ENCODE measurements at regions not wholly inside any gene's neighbourhood (a gene's known extent, or its start where the extent isn't known, plus 50 kb on each side); places are given as distances from the start of the nearest gene placed in this dataset.

DNA sequence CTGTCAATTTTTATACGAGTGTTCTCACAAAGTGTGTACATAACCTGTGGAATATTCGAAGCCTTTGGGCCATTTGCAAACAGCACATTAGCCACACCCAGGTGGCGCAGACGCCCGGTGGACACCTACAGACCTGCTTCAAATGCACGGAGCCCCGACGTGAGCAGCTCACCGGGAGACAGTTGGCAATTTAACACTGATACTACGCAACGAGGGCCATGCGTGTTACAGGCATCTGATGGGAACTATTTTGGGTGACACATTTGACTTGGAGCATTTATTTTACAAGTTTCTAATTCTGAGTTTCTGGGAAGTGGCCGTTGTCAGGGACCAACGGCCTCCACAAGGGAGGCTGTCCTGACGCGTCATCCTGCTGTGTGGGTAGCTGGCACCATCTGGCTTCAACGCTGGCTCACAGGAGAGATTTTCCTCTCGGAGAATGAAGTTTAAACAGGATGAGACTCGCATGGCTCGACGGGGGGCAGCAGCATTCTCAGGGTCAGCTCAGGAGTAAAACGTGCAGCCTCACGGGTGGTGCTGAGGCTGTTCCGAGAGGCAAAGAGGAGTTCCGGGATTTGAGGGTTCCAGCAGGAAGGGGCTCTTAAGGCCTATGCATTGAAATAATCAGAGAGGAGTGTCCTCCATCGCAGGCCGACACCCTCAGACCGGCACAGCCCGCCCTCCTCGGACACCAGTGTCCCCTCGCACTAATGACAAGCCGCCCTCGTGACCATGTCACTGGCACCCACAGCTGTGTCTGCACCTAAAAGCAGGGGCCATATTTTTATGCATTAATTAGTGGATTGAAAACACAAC lies 207.4 kb downstream of the DLL1 start:
- TF ChIP-seq, protein P1, sequence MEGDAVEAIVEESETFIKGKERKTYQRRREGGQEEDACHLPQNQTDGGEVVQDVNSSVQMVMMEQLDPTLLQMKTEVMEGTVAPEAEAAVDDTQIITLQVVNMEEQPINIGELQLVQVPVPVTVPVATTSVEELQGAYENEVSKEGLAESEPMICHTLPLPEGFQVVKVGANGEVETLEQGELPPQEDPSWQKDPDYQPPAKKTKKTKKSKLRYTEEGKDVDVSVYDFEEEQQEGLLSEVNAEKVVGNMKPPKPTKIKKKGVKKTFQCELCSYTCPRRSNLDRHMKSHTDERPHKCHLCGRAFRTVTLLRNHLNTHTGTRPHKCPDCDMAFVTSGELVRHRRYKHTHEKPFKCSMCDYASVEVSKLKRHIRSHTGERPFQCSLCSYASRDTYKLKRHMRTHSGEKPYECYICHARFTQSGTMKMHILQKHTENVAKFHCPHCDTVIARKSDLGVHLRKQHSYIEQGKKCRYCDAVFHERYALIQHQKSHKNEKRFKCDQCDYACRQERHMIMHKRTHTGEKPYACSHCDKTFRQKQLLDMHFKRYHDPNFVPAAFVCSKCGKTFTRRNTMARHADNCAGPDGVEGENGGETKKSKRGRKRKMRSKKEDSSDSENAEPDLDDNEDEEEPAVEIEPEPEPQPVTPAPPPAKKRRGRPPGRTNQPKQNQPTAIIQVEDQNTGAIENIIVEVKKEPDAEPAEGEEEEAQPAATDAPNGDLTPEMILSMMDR (IDR thresholded peaks at IDR 0.05; ENCODE audit: low read depth, low read length): no peak
- TF ChIP-seq MYC (IDR thresholded peaks at IDR 0.05; ENCODE audit: low read depth, low read length) (no peak), POLR2A (IDR thresholded peaks at IDR 0.05; ENCODE audit: extremely low read depth, insufficient read length) (no peak)
- TF ChIP-seq, protein P2, sequence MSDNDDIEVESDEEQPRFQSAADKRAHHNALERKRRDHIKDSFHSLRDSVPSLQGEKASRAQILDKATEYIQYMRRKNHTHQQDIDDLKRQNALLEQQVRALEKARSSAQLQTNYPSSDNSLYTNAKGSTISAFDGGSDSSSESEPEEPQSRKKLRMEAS (IDR thresholded peaks at IDR 0.05; ENCODE audit: low read depth, low read length): no peak
- no peak for DNase-seq (ENCODE audit: low read depth)
- no peak overlapping the region for H3K4me3 ChIP-seq (ENCODE audit: low read depth, low read length)

DNA sequence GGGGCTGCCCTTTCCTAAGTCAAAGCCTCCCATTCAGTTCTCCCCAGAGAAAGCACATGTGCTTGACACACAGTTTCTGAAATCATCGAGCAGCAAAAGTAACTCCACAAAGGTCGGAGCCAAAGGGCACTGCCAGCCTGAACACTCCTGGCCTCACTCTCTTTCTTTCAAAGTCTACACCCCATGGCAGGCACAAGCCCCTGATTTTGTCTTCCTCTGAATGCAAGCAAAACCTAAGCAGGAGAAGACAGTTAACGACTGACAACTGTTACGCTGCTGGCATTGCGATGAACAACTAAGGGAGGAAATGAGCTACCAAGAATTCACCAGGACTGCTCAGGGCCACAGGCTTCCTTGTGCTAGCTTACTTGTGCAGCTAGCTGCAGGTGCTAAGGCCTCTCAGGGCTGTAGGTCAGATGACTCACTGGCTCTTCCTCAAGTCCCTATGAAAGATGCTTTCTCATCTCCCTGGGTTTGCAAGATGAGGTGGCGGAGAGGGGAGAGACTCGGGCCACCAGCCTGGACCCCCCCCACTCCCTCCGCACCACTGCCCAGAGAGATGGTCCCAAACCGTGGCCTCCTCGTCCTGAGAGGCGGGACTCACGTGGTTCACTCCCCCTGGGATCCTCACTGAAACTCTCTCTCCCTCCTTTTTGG lies 208.2 kb downstream of the DLL1 start:
- TF ChIP-seq, protein P1 (IDR thresholded peaks at IDR 0.05; ENCODE audit: low read depth, low read length): no peak
- no peak for TF ChIP-seq POLR2A (IDR thresholded peaks at IDR 0.05; ENCODE audit: extremely low read depth, insufficient read length)
- TF ChIP-seq MYC (IDR thresholded peaks at IDR 0.05; ENCODE audit: low read depth, low read length): no peak
- TF ChIP-seq, protein P2 (IDR thresholded peaks at IDR 0.05; ENCODE audit: low read depth, low read length): no peak
- peak; percentile 95 for DNase-seq (ENCODE audit: low read depth)
- no peak overlapping the region for H3K4me3 ChIP-seq (ENCODE audit: low read depth, low read length)

DNA sequence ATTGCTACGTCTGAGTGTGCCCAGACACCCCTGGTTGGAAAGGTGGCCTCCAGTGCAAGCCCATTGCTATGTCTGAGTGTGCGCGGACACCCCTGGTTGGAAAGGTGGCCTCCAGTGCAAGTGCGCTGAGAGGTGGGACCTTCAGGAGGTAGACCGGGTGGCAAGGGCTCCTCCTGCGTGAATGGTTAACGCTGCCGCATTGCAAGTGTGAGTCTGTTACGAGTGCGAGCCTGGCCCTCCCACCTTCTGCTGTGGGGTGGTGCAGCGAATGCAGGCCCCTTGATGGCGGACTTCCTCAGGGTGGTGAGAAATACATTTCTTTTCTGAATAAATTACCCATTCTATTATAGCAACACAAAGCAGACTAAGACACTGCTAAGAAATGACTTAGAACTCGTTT lies 208.8 kb downstream of the DLL1 start:
- no peak for TF ChIP-seq MYC (IDR thresholded peaks at IDR 0.05; ENCODE audit: low read depth, low read length)
- no peak for TF ChIP-seq POLR2A (IDR thresholded peaks at IDR 0.05; ENCODE audit: extremely low read depth, insufficient read length)
- TF ChIP-seq, protein P2 (IDR thresholded peaks at IDR 0.05; ENCODE audit: low read depth, low read length): no peak
- TF ChIP-seq, protein P1 (IDR thresholded peaks at IDR 0.05; ENCODE audit: low read depth, low read length): no peak
- DNase-seq (ENCODE audit: low read depth): no peak
- H3K4me3 ChIP-seq (ENCODE audit: low read depth, low read length): no peak overlapping the region

DNA sequence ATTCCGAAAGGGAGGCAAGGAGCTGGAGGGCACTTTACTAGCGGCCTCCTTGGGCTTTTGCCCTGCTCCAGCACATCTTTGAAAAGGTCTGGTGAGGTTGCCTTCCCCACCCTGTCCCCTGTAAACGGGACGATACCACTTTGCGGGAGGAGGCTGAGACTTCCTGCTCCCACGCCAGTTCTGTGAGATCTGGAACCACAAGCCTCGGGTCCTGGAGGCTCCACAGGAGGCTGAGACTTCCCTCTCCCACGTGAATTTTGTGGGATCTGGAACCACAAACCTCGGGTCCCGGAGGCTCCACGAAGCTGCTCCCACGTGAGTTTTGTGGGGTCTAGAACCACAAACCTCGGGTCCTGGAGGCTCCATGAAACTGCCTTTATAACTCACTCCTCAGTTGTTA lies 209.3 kb downstream of the DLL1 start:
- peak; percentile 46 for DNase-seq (ENCODE audit: low read depth)
- TF ChIP-seq, protein P2 (IDR thresholded peaks at IDR 0.05; ENCODE audit: low read depth, low read length): no peak
- TF ChIP-seq MYC (IDR thresholded peaks at IDR 0.05; ENCODE audit: low read depth, low read length) (no peak), POLR2A (IDR thresholded peaks at IDR 0.05; ENCODE audit: extremely low read depth, insufficient read length) (no peak)
- TF ChIP-seq, protein P1 (IDR thresholded peaks at IDR 0.05; ENCODE audit: low read depth, low read length): no peak
- H3K4me3 ChIP-seq (ENCODE audit: low read depth, low read length): no peak overlapping the region

DNA sequence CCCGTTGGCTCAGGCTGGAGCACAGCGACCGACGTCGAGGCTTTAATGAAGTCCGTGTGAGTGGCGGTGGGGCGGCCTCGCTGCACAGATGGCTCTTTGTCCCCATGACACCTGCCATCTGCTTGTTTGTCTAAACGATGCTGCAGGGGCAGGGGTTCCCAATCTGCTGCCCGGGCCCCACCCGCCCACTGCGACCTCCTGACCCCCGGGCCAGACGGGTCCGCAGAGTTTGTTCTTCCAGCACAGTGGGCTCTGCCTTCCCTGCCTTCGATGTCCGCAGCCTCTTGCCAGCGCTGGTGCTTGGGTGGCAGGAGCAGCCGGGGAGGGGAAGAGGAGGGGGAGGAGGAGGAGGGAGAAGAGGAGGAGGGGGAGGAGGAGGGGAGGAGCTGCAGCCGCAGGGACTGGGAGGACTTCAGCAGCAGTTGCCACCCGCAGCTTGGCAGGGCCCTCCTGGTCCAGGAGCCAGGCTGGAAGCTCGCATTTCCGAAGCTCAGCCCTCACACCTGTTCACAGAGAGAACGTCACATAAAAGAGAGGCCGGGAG lies 210.0 kb downstream of the DLL1 start:
- H3K4me3 ChIP-seq (ENCODE audit: low read depth, low read length): no peak overlapping the region
- no peak for DNase-seq (ENCODE audit: low read depth)
- no peak for TF ChIP-seq POLR2A (IDR thresholded peaks at IDR 0.05; ENCODE audit: extremely low read depth, insufficient read length)
- TF ChIP-seq, protein P2 (IDR thresholded peaks at IDR 0.05; ENCODE audit: low read depth, low read length): no peak
- TF ChIP-seq, protein P1 (IDR thresholded peaks at IDR 0.05; ENCODE audit: low read depth, low read length): no peak
- TF ChIP-seq MYC (IDR thresholded peaks at IDR 0.05; ENCODE audit: low read depth, low read length): no peak
